Glomerular visceral epithelial cell (primary cell): ENCODE measurements at regions not wholly inside any gene's neighbourhood (a gene's known extent, or its start where the extent isn't known, plus 50 kb on each side); places are given as distances from the start of the nearest gene placed in this dataset.
"Not testable (repeated sequence)": the region's sequence is repeated elsewhere in the genome, so short reads cannot be mapped to it uniquely, and the experiment has no call there.

Experiments used
- DNase-seq: peaks from one replicate; pipeline ENCODE4 v3.0.0-alpha.2; 2016; ENCODE audit errors: extremely low spot score

- DNase-seq = no peak
Observed at GRCh38 chr3:10665592-10665991, 150.4 kb upstream of the SLC6A11 start.

GRCh38 chr3:10666621-10667020 lies 149.4 kb upstream of the SLC6A11 start:
- DNase-seq = no peak

GRCh38 chr3:10667269-10667668 lies 148.8 kb upstream of the SLC6A11 start:
- no peak for DNase-seq

GRCh38 chr3:10667901-10668476 lies 148.0 kb upstream of the SLC6A11 start:
- no peak for DNase-seq

GRCh38 chr3:10669490-10670048 lies 146.5 kb upstream of the SLC6A11 start:
- no peak for DNase-seq

GRCh38 chr3:10672422-10672821 lies 143.6 kb upstream of the SLC6A11 start:
- DNase-seq = no peak

- no peak for DNase-seq
Observed at GRCh38 chr3:10674578-10674977, 141.4 kb upstream of the SLC6A11 start.

- DNase-seq = no peak
Observed at GRCh38 chr3:10676905-10677304, 139.1 kb upstream of the SLC6A11 start.

- no peak for DNase-seq
Observed at GRCh38 chr3:10678796-10679376, 137.1 kb upstream of the SLC6A11 start.

- no peak for DNase-seq
Observed at GRCh38 chr3:10680796-10681195, 135.2 kb upstream of the SLC6A11 start.

GRCh38 chr3:10682692-10683091 lies 133.3 kb upstream of the SLC6A11 start:
- DNase-seq = no peak

GRCh38 chr3:10683106-10683505 lies 132.9 kb upstream of the SLC6A11 start:
- DNase-seq = no peak

GRCh38 chr3:10688126-10688525 lies 127.9 kb upstream of the SLC6A11 start:
- DNase-seq = no peak

GRCh38 chr3:10688548-10689172 lies 127.4 kb upstream of the SLC6A11 start:
- no peak for DNase-seq

- DNase-seq = no peak
Observed at GRCh38 chr3:10692039-10692622, 123.9 kb upstream of the SLC6A11 start.

GRCh38 chr3:10693457-10693856 lies 122.6 kb upstream of the SLC6A11 start:
- no peak for DNase-seq

- DNase-seq = no peak
Observed at GRCh38 chr3:10694179-10694578, 121.8 kb upstream of the SLC6A11 start.

GRCh38 chr3:10695186-10695585 lies 120.8 kb upstream of the SLC6A11 start:
- not testable (repeated sequence) for DNase-seq

GRCh38 chr3:10695595-10696285 lies 120.3 kb upstream of the SLC6A11 start:
- no peak for DNase-seq

- DNase-seq = no peak
Observed at GRCh38 chr3:10697918-10698317, 118.1 kb upstream of the SLC6A11 start.

- DNase-seq = no peak
Observed at GRCh38 chr3:10700821-10701220, 115.2 kb upstream of the SLC6A11 start.
